GM18502 (cell line): ENCODE measurements at regions not wholly inside any gene's neighbourhood (a gene's known extent, or its start where the extent isn't known, plus 50 kb on each side); places are given as distances from the start of the nearest gene placed in this dataset.
"Not testable (repeated sequence)": the region's sequence is repeated elsewhere in the genome, so short reads cannot be mapped to it uniquely, and the experiment has no call there.

Experiments used
- ATAC-seq: cut with Tn5 transposase; IDR thresholded peaks from one replicate; pipeline ENCODE4 v1.9.1; 2021; ENCODE audit warnings: mild to moderate bottlenecking; ENCODE audit not compliant: unreplicated experiment, poor library complexity

- ATAC-seq = no peak
Observed at GRCh38 chr5:145470396-145470979, 364.7 kb downstream of the PRELID2 start.

- no peak for ATAC-seq
Observed at GRCh38 chr5:145467446-145467845, 367.7 kb downstream of the PRELID2 start.

GRCh38 chr5:145466533-145466932 lies 368.6 kb downstream of the PRELID2 start:
- ATAC-seq = no peak

GRCh38 chr5:145465474-145466263 lies 369.5 kb downstream of the PRELID2 start:
- ATAC-seq = no peak

GRCh38 chr5:145464171-145464570 lies 371.0 kb downstream of the PRELID2 start:
- no peak for ATAC-seq

- ATAC-seq = no peak
Observed at GRCh38 chr5:145463634-145464033, 371.5 kb downstream of the PRELID2 start.

GRCh38 chr5:145462525-145462924 lies 372.6 kb downstream of the PRELID2 start:
- no peak for ATAC-seq

GRCh38 chr5:145450286-145450885 lies 384.8 kb downstream of the PRELID2 start:
- no peak for ATAC-seq

GRCh38 chr5:145449794-145450193 lies 385.3 kb downstream of the PRELID2 start:
- ATAC-seq = no peak

GRCh38 chr5:145446875-145447274 lies 388.3 kb downstream of the PRELID2 start:
- ATAC-seq = not testable (repeated sequence)

- no peak for ATAC-seq
Observed at GRCh38 chr5:145446412-145446811, 388.7 kb downstream of the PRELID2 start.

GRCh38 chr5:145445027-145445426 lies 390.1 kb downstream of the PRELID2 start:
- no peak for ATAC-seq

- no peak for ATAC-seq
Observed at GRCh38 chr5:145443964-145444363, 391.2 kb downstream of the PRELID2 start.

- ATAC-seq = no peak
Observed at GRCh38 chr5:145443366-145443765, 391.8 kb downstream of the PRELID2 start.

- not testable (repeated sequence) for ATAC-seq
Observed at GRCh38 chr5:145442661-145443060, 392.5 kb downstream of the PRELID2 start.

GRCh38 chr5:145441228-145441627 lies 393.9 kb downstream of the PRELID2 start:
- no peak for ATAC-seq

- ATAC-seq = no peak
Observed at GRCh38 chr5:145437627-145438026, 397.5 kb downstream of the PRELID2 start.

- ATAC-seq = no peak
Observed at GRCh38 chr5:145433077-145433476, 402.1 kb downstream of the PRELID2 start.

GRCh38 chr5:145429170-145429569 lies 406.0 kb downstream of the PRELID2 start:
- ATAC-seq = peak; percentile 82

GRCh38 chr5:145408048-145408341 lies 427.1 kb downstream of the PRELID2 start:
- peak; percentile 75 for ATAC-seq

- ATAC-seq = peak; percentile 64
Observed at GRCh38 chr5:145407300-145408047, 427.7 kb downstream of the PRELID2 start.
